ENCODE measurements at regions not wholly inside any gene's neighbourhood (a gene's known extent, or its start where the extent isn't known, plus 50 kb on each side); places are given as distances from the start of the nearest gene placed in this dataset.
A peak's percentile ranks its signal among the peaks of the same experiment; 100 is the strongest.

DNA sequence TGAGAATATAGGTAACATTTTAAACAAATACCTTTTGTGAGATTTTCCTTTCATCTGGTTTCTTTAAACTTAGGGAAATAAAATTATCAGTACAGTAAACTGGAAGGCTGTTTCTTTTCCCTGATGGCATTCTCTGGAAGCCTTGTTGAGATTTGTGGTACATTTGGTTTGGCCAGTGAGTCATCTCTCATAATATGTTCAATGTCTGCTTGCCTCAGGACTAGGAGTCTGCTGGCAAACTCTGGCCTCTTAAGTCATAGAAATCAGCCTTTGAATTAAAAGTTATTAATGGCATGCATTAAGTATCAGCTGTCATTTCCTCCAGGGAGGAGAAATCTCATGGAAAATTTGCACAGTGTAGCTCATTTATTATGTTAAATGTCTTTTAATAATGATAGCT, 316.6 kb upstream of the KIAA1217 start:
- Histone ChIP-seq H3K27me3 (ENCODE audit: insufficient read depth, low read length, poor library complexity, severe bottlenecking) (no peaks in the 10 kb centered on the region), H4K20me1 (ENCODE audit: insufficient read depth, low read length, poor library complexity, severe bottlenecking) (no peaks in the 10 kb centered on the region), H3K36me3 (ENCODE audit: insufficient read depth, low read length) (no peaks in the 10 kb centered on the region), H3K9me2 (replicated peaks; ENCODE audit: low read depth, low read length) (no peaks in the 10 kb centered on the region), H3K9ac (ENCODE audit: low read depth, low read length, poor library complexity, severe bottlenecking) (no peak overlapping the region), H3F3A (ENCODE audit: low read depth) (no peaks in the 10 kb centered on the region), H3K4me1 (ENCODE audit: insufficient read depth, low read length, poor library complexity, severe bottlenecking) (peaks cover 8% of the 10 kb centered on the region), H2AFZ (ENCODE audit: low read length) (no peak overlapping the region), H3K79me2 (ENCODE audit: insufficient read depth, low read length) (no peaks in the 10 kb centered on the region), H3K9me3 (ENCODE audit: insufficient read depth, low read depth, low read length) (no peaks in the 10 kb centered on the region), H3K4me2 (ENCODE audit: low read depth, low read length, poor library complexity, severe bottlenecking) (peak overlapping the region; percentile 45), H3K4me3 (ENCODE audit: low read length, poor library complexity, severe bottlenecking) (no peak overlapping the region)
- no peak for TF ChIP-seq EZH2phosphoT487 (IDR thresholded peaks at IDR 0.05; ENCODE audit: borderline replicate concordance)
- TF ChIP-seq, protein P1, sequence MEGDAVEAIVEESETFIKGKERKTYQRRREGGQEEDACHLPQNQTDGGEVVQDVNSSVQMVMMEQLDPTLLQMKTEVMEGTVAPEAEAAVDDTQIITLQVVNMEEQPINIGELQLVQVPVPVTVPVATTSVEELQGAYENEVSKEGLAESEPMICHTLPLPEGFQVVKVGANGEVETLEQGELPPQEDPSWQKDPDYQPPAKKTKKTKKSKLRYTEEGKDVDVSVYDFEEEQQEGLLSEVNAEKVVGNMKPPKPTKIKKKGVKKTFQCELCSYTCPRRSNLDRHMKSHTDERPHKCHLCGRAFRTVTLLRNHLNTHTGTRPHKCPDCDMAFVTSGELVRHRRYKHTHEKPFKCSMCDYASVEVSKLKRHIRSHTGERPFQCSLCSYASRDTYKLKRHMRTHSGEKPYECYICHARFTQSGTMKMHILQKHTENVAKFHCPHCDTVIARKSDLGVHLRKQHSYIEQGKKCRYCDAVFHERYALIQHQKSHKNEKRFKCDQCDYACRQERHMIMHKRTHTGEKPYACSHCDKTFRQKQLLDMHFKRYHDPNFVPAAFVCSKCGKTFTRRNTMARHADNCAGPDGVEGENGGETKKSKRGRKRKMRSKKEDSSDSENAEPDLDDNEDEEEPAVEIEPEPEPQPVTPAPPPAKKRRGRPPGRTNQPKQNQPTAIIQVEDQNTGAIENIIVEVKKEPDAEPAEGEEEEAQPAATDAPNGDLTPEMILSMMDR (conservative IDR thresholded peaks at IDR 0.05; ENCODE audit: low read length), result no peak

DNA sequence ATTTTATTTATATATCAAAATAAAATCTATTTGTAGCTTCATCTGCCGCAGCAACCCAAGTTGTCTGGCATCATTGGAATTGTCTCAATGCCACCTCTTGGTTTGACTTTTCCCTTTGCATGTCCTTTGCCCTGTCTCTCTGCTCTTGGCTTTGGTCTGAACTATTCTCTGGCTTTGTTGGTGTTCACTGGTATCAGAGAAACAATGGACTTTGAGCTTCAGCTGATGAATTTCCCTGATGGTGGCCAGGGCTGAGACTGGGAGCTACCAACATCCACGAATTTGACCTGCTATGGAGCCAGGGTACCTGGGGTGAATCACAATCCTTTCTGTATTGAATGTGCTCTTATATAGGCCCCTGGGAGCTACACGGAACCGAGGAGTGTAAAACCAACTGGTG, 311.7 kb upstream of the KIAA1217 start:
- H3K9me2 ChIP-seq (replicated peaks; ENCODE audit: low read depth, low read length), result no peaks in the 10 kb centered on the region
- no peak overlapping the region for H2AFZ ChIP-seq (ENCODE audit: low read length)
- H3K27me3 ChIP-seq (ENCODE audit: insufficient read depth, low read length, poor library complexity, severe bottlenecking), result no peaks in the 10 kb centered on the region
- H3F3A ChIP-seq (ENCODE audit: low read depth), result no peaks in the 10 kb centered on the region
- H3K4me2 ChIP-seq (ENCODE audit: low read depth, low read length, poor library complexity, severe bottlenecking), result no peak overlapping the region
- TF ChIP-seq, protein P1 (conservative IDR thresholded peaks at IDR 0.05; ENCODE audit: low read length), result no peak
- TF ChIP-seq EZH2phosphoT487 (IDR thresholded peaks at IDR 0.05; ENCODE audit: borderline replicate concordance), result no peak
- no peaks in the 10 kb centered on the region for H3K9me3 ChIP-seq (ENCODE audit: insufficient read depth, low read depth, low read length)
- H4K20me1 ChIP-seq (ENCODE audit: insufficient read depth, low read length, poor library complexity, severe bottlenecking), result no peaks in the 10 kb centered on the region
- H3K4me1 ChIP-seq (ENCODE audit: insufficient read depth, low read length, poor library complexity, severe bottlenecking), result peaks cover 6% of the 10 kb centered on the region
- H3K36me3 ChIP-seq (ENCODE audit: insufficient read depth, low read length), result no peaks in the 10 kb centered on the region
- no peaks in the 10 kb centered on the region for H3K79me2 ChIP-seq (ENCODE audit: insufficient read depth, low read length)
- no peak overlapping the region for H3K4me3 ChIP-seq (ENCODE audit: low read length, poor library complexity, severe bottlenecking)
- no peak overlapping the region for H3K9ac ChIP-seq (ENCODE audit: low read depth, low read length, poor library complexity, severe bottlenecking)

DNA sequence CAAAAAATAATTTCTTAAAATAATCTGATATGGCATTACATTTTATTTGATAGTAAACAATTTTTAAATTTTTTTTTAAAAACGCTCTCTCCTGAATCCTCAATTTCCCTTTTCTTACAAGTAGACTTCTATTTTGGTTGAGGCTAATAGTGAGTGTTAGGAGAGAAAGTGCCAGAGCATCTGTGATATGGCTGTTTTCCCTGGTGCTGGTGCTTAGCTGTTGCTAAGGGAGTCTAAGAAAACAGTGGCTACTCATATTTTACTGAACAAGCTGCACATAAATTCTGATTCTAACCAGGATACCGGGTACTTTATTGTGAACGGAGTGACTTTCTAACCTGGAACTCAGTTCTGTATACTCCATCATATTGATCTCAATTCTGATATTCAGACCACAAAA, 311.1 kb upstream of the KIAA1217 start:
- TF ChIP-seq, protein P1 (conservative IDR thresholded peaks at IDR 0.05; ENCODE audit: low read length), result no peak
- TF ChIP-seq EZH2phosphoT487 (IDR thresholded peaks at IDR 0.05; ENCODE audit: borderline replicate concordance), result no peak
- H3K9me3 ChIP-seq (ENCODE audit: insufficient read depth, low read depth, low read length), result no peaks in the 10 kb centered on the region
- H3K36me3 ChIP-seq (ENCODE audit: insufficient read depth, low read length), result no peaks in the 10 kb centered on the region
- peaks cover under 1% of the 10 kb centered on the region for H3K4me1 ChIP-seq (ENCODE audit: insufficient read depth, low read length, poor library complexity, severe bottlenecking)
- no peak overlapping the region for H3K9ac ChIP-seq (ENCODE audit: low read depth, low read length, poor library complexity, severe bottlenecking)
- H4K20me1 ChIP-seq (ENCODE audit: insufficient read depth, low read length, poor library complexity, severe bottlenecking), result no peaks in the 10 kb centered on the region
- H3F3A ChIP-seq (ENCODE audit: low read depth), result no peaks in the 10 kb centered on the region
- no peaks in the 10 kb centered on the region for H3K79me2 ChIP-seq (ENCODE audit: insufficient read depth, low read length)
- no peaks in the 10 kb centered on the region for H3K27me3 ChIP-seq (ENCODE audit: insufficient read depth, low read length, poor library complexity, severe bottlenecking)
- H3K4me2 ChIP-seq (ENCODE audit: low read depth, low read length, poor library complexity, severe bottlenecking), result no peak overlapping the region
- no peak overlapping the region for H3K4me3 ChIP-seq (ENCODE audit: low read length, poor library complexity, severe bottlenecking)
- no peak overlapping the region for H2AFZ ChIP-seq (ENCODE audit: low read length)
- no peaks in the 10 kb centered on the region for H3K9me2 ChIP-seq (replicated peaks; ENCODE audit: low read depth, low read length)
